ENCODE measurements at regions not wholly inside any gene's neighbourhood (a gene's known extent, or its start where the extent isn't known, plus 50 kb on each side); places are given as distances from the start of the nearest gene placed in this dataset.

DNA sequence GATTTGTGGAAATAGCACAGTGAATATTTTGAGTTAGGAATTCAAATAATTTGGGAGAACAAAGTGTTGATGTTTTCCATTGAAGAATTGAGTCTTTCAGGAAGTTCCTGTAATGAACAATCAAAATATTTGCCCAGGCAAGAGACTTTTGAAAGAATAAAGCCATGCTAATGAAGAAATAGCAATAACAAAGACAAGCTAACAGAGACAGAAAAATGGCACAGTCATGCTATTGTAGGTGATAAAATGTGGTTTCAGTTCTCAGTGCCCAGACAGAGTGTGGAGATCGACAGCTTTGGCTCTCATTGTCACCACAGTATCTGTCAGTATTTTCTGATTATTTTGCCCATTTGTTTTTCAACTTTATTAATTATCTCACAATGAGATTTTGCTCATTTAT, 490.8 kb upstream of the PIK3C3 start:
- DNase-seq (ENCODE audit: low read depth, low spot score): no peak

DNA sequence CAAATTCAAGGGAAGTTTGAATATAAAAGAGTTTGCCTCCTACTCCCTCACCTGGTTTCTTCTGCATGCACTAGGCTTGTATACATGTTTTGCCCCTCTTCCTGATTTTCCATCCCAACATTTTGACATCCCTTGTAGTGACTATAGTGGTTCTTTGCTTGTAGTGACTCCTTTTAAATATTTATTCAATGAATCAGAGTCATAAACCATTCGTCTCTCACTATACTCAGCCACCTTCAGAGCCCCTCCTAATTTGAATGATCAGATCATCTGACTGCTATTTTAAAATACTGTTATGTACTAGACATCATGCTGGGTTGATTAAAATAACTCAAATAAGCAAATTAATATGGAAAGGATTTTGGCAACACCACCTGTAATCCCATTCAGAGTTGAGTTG, 492.1 kb upstream of the PIK3C3 start:
- DNase-seq (ENCODE audit: low read depth, low spot score): no peak

DNA sequence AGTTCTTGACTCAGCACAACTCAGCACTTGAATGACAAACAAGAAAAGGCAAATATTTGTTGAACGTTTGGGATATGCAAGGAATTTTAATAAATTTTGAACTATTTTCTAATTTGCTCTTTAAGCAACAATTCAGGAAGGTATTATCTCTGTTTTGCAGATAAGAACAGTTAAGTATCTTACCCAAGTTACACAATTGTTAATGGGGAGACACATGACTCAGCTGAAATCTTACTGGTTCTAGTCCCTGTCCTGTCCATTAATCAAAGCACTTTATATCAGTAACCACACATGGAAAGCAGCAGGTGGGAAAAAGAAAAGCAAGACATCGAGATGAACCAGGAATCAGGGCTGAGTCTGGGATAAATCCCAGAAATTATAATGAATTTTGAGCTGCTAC, 493.9 kb upstream of the PIK3C3 start:
- DNase-seq (ENCODE audit: low read depth, low spot score): no peak

DNA sequence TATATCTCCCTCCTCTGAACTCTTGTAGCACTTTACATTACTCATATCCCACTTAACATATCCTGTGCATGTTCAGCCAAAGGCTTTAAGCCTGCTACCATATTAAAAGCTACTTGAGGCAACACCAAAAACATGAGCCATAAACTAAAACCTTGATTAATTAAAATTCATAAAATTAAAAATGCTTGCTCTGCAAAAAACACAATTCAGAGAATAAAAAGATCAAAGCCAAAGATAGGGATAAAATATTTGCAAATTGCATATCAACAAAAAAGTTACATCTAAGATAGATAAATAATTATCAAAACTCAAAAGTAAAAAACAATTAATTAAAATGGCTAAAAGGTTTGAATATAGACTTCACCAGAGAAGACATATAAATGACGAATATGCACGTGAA, 495.4 kb upstream of the PIK3C3 start:
- no peak for DNase-seq (ENCODE audit: low read depth, low spot score)

DNA sequence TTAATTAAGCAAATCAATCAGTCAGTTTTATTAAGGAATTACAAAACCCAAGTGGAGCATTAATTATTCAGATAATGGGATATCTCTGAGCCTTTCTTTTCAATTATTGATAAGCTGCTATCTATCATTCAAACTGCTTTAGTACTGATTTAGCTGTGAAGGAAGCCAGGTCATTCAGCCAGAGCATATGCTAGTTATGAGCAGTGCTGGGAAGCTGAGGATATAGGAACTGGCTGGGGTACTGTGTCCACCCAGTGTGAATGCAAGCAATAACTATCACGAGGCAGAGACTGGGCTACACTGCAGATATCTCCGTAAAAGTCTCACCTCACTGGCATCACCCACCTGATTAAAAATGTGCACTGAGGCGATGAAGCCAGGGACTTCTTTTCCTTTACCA, 496.7 kb upstream of the PIK3C3 start:
- DNase-seq (ENCODE audit: low read depth, low spot score): no peak

DNA sequence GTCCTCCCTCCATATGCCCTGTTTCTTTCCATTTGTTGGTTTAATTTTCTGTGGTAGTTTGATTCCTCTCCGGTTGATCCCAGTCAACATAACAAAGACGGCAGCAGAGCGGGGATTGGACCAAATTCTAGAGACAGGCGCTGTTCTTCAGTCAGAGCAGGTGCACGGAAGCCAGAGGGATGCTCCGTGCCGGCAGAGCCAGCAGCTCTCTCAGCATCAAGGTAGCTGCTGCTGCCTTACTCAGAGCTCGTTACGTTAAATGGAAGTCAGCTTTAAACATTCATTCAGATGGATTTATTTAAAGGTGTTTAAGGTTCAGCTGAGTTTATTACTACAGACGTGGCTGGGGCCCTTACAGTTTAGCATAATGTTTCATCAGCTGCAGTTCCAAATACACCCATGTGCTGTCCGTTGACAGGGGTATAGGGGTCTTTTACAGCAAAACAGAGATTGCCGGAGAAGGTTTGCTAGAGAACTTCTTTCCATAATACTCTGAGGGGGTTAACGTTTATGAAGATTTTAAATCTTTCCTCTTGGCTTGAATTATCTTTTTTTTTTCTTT, 497.2 kb upstream of the PIK3C3 start:
- DNase-seq (ENCODE audit: low read depth, low spot score): no peak

DNA sequence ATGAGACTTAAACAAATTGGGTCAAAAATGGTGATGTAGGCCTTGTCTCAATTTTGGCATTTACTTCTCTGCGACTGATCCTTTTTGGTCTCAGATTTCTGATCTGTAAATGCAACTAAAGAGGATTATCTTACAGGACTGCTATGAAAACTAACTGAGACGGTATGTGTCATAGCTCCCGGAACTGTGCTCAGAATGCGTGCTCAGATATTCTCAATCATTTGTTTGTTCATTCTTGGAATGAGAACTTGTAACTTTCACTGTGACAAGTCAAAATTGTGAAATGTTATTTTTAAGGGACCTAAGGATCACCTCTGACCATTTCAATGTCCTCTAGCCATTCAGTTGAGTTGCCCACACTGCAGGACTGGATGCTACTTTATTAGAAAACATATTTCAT, 498.2 kb upstream of the PIK3C3 start:
- no peak for DNase-seq (ENCODE audit: low read depth, low spot score)

DNA sequence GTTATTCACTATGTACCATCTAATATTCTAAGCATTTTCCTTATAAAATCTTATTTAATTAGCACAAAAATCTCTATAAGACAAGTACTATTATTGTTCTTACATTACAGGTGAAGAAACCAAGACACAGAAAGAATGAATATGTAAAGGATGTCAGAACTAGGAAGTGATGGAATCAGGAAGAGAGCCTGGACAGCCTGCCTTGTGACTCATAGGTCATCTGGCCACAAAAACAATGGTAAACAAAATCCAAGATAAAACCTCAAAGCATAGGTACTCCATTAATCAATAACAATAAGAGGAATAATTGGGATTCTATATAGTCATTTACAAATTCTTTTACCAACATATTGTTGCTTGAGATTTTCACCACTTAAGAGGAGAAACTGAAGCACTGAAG, 505.4 kb upstream of the PIK3C3 start:
- no peak for DNase-seq (ENCODE audit: low read depth, low spot score)

DNA sequence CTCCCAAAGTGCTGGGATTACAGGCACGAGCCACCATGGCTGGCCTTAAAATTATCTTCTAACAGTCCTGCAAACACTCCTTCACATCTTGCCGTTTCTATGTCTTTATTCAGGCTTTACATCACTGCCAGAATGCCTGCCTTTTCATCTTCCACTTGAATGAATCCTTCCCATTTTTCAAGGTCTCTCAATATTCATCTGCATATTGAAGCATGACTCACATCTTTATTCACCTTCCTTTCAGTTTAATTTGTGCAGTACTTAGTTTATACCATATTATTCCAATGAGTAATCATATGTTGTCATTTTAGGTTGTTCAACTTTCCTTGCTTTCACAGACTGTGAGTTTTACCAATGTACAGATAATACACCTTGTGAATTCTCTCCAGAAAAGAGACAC, 510.1 kb upstream of the PIK3C3 start:
- no peak for DNase-seq (ENCODE audit: low read depth, low spot score)

DNA sequence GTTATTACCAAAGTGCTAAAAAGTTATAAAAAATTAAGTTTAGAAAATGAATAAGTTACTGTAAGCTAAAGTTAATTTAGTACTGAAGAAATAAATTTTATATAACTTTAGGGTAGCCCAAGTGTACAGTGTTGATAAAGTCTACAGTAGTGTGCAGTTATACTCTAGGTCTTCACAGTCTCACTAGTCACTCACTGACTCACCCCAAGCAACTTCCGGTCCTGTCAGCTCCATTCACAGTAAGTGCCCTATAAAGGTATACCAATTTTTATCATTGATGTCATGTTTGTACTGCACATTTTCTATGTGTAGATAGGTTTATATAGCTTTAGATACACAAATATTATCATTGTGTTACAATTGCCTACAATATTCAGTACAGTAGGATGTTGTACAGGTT, 518.3 kb upstream of the PIK3C3 start:
- no peak for DNase-seq (ENCODE audit: low read depth, low spot score)

DNA sequence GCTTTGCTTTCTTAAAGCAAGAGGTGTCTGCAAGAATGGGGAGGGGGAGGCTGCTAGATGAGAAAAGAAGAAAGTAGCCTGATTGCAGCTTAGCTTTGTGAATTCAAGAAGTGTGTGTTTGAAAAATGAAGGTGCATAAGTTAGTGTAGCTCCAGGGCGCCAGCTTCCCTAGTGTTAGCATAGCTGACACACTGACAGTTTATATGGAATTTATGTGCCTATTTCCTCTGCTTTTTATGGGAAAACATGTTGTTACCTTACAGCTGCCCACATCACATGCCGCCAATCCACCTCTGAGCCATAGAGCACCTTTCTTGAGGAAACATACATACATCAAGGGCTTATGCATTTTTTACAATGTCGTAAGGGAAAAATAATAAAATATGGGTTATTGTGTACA, 536.4 kb upstream of the PIK3C3 start:
- no peak for DNase-seq (ENCODE audit: low read depth, low spot score)

DNA sequence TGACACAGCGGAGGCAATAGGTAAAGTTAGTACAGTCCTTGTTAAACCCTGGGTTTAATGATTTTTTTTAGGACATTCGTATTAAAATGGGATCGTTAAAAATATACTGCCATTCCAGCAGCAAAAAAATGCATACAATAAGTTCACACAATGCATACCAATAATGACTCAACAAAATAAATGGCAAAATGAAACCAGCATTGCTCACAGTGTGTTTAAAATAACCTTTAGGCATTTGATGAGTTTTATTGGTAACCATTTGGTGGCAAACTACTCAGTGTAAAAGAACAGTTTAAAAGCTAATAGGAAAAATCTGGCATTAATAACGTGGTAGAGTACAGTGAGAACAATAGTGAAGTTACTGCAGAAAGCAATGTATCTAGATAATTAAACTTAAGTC, 539.0 kb upstream of the PIK3C3 start:
- no peak for DNase-seq (ENCODE audit: low read depth, low spot score)

DNA sequence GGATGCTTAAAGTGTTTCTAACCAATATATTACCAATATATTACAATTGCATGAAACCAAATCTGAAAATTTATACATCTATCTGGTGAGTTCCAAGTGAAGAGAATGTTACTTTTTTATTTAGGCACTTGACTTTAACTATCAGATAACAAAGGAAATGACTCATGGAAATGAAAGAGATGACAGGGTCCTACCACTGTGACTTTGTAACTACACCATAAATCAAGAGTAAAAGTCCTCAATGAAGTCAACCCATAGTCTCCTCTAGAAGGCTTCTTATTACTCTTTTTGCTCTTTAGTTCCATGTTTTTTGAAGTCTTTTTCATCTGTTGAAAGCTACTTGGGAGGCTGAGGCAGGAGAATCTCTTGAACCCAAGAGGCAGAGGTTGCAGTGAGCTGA, 545.0 kb upstream of the PIK3C3 start:
- DNase-seq (ENCODE audit: low read depth, low spot score): no peak

DNA sequence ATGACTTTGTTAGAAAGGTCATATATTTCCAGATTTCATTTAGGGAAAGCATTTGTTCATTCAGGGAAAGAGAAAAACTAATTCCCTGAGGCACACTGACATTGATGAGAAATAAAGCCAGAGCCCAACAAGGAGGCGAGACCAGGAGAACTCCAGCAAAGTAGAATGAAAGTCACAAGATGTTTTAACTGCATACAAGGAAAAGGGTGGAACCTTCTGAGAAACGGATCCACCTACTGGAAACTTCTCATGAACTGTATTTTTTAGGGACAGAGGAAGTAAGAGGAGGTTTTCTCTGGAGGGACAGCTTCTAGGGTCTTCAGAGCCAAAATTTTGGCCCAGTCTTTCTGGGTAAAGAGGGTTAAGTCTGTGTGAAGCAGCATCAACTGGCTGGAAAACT, 548.2 kb upstream of the PIK3C3 start:
- DNase-seq (ENCODE audit: low read depth, low spot score): no peak

DNA sequence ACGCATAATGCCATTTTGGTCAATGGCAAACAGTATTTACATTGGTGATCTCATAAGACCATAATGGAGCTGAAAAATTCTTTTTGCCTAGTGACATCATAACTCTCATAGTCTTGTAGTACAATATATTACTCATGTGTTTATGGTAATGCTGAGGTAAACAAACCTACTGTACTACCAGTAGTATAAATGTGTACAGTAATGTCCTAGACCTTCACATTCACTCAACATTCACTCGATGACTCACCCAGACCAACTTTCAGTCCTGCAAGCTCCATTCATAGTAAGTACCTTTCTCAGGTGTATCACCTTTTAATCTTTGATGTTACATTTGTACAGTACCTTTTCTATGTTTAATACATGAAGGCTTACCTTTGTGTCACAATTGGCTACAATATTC, 558.2 kb upstream of the PIK3C3 start:
- no peak for DNase-seq (ENCODE audit: low read depth, low spot score)

DNA sequence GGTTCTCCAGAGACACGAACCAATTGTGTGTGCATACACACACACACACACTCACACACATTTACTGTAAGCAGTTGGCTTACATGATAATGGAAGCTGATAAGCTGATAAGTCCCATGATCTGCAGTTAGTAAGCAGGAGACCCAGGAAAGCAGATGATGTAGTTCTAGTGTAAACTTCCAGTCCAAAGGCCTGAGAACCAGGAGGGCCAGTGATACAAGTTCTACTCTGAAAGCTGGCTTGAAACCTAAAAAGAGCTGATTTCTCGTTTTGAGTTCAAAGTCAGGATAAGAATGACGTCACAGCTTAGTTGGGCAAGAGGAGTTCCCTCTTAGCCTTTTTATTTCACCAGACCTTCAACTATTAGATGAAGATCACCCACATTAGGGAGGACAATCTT, 558.8 kb upstream of the PIK3C3 start:
- no peak for DNase-seq (ENCODE audit: low read depth, low spot score)

DNA sequence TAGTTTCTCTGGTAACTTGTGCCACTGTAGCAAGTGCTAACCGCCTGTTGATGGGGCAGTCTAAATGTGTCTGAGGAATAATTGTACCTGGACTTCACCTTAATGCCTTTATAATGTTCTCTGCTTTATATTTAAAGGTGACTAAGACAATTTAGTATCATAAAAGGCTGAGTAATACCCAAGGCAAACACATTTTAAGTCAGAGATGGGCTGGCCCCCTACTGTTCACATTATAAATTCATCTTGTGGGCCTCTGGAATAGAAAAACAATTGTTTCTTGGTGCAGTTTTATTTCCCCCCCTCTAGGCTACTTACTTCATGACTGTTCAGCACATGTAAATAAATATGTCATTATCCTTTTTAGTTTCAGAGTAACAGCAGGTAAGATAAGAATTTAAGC, 559.3 kb upstream of the PIK3C3 start:
- DNase-seq (ENCODE audit: low read depth, low spot score): no peak

DNA sequence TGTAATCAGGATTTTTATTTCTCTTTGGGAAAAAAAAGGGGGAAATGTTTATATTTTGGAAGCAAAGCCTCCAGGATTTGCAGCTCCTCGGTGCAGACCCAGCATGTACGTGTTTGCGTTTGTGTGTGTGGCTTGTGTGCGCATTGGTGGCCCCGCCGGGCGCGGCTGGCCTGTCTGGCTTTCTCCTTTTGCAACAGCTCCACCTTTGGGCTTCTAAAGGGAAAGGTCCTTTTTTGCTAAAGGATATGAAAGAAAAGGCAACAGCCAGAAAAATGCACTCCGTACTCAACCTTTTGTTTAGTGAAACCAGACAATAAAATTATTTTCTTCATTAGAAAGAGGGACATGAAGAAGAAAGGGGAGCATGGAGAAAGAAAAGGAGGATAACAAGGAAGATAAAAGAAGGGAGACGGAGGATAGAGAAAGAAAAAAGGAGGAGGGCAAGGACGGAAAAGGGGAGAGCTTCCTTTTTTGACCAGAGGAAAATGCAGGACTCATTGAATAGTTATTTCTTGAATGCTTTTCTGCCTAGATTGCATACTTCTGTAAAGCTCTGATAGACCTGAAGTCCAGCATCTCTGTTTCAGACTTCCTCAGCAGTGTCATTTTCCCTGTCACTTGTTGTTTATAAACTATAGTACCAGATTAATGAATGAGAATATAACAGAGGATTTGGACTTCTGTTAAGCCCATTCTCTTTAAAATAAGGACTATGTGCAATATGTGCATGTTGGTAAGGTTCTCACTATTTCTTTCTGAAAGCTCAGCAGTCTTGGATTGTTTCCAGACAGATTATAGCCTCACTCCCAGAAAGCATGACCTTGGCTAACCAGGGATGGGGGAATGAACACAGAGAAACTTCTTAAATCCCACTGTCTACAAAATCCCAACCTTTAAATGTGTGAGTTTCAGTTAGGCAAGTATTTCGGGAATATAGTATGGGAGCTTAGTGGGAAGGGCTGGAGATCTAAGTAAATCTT, 563.1 kb upstream of the PIK3C3 start:
- no peak for DNase-seq (ENCODE audit: low read depth, low spot score)

DNA sequence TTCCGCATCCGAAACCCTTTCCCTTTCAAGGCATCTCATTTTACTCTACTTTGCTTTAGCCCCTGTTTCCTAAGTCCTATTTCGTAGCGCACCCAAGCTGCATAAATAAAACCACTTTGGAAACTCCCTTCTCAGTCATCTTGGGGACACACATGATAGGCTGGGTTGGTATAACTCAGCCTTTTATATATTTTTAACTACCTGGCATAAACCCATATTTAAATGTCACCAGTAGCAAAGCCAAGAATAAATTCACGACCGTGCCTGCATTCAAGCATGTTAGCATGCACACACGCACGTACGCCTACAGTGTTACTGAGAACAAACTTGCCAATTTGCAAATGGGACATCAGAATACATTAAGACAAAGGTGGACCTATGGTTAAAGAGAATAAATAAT, 564.7 kb upstream of the PIK3C3 start:
- DNase-seq (ENCODE audit: low read depth, low spot score): no peak

DNA sequence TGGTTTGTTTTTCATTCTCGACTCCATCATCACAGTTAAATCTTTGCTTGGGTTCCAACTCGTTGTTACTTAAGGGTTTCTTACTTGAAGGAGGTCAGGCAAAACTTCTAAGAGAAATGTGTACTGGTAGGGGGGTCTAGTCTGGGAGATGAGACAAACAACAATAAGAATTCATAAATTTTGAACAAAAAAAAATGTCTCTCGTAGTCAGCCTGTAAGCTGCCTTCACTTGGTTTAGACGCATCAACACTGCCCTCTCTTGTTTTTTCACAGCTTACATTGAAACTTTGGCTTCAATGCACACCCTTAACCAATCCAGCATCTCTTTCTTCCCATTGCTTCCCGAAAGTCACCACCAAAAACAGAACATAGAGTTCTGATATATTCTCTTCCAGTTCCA, 576.4 kb upstream of the PIK3C3 start:
- no peak for DNase-seq (ENCODE audit: low read depth, low spot score)

DNA sequence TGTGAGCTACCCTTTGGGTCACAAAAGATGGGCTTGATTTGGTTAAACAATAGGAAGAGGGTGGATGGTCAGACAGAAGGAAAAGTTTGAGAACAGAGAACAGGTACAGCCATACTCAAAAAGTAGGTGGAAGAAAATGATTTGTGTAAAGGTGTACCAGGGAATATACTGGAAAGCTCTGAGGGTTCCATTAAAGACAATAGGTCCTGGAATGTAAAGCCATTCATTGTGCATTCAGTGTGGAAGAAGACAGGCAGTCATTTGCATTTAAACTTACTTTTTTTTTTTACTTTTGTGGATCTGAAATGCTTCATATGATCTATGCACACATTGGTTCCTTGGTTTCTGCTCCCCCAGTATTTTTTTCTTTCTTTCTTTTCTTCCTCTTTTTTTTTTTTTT, 581.4 kb upstream of the PIK3C3 start:
- DNase-seq (ENCODE audit: low read depth, low spot score): no peak

DNA sequence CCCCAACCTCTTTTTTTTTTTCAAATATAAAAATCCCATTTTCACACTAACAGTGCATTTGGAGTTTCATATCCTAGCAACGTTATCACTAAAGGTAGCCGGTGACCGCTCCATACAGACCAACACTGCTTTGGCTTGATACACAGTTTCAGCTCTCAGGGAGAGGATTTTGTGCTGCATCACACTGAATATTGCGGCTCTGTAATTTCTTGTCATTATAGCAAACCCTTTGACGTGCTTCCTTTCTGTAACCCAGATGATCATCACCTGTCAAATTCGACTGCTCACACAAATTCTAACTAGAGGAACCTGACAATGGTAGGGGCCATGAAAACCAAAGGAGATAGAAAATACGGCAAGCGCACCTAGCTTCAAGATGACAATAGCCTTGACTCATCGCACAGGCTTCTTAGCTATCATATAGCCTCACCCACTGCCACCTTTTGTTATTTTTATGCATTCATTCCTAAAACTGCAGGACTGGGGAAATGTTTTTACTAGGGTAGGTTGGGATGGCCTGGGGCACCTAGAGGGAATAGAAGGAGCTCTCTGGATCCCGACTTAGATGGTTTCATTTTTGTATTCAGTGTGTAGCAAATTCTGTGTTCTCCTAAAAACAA, 582.9 kb upstream of the PIK3C3 start:
- DNase-seq (ENCODE audit: low read depth, low spot score): no peak
